DMS53 treated with DMSO at 0.1 percent for 48 hours (cell line): ENCODE measurements at regions not wholly inside any gene's neighbourhood (a gene's known extent, or its start where the extent isn't known, plus 50 kb on each side); places are given as distances from the start of the nearest gene placed in this dataset.
A peak's percentile ranks its signal among the peaks of the same experiment; 100 is the strongest.

Experiments
- DNase-seq: peaks from one replicate; lab custom pipeline; 2025; ENCODE audit not compliant: unreplicated experiment; lab: John Stamatoyannopoulos, UW

GRCh38 chr20:8935878-8936277 is 133.0 kb upstream of the PLCB4 start:
- no peak for DNase-seq

- no peak for DNase-seq
Observed at GRCh38 chr20:8938532-8938931, 130.4 kb upstream of the PLCB4 start.

DNA sequence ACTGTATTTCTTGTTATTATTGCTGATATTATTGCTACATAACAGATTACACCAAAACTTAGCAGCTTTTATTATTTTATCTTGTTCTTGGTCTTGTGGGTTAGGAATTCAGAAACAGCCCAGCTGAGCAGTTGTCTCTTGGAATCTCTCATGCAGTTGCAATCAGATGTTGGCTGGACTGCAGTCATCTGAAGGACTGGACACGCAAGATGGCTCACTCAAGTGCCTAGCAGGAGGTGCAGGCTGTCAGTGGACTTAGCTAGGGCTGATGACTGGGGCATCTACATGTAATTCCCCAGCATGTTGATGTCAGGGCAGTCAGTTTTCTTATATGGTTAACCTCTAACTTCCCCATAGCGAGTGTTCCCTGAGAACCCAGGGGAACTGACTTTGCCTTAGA is 128.6 kb upstream of the PLCB4 start:
- DNase-seq = peak; percentile 33

DNA sequence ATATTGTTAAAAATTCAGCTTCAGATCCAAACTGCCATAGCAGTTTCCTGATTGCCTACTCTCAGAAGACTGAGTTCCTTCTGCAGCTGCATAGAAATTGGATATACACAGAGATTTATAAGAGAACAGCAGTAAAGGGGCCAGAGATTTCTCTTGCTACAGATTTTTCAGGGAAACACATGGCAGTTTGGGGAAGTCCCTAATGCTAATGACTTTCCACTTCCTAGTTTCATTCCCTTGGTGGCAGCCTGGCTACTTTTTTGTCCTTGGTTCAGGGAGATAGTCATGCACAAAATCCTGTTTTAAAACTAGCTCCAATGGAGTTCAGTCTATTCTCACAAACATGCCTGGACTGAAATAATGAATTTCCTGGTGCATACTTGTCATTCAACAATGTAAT is 125.3 kb upstream of the PLCB4 start:
- no peak for DNase-seq

DNA sequence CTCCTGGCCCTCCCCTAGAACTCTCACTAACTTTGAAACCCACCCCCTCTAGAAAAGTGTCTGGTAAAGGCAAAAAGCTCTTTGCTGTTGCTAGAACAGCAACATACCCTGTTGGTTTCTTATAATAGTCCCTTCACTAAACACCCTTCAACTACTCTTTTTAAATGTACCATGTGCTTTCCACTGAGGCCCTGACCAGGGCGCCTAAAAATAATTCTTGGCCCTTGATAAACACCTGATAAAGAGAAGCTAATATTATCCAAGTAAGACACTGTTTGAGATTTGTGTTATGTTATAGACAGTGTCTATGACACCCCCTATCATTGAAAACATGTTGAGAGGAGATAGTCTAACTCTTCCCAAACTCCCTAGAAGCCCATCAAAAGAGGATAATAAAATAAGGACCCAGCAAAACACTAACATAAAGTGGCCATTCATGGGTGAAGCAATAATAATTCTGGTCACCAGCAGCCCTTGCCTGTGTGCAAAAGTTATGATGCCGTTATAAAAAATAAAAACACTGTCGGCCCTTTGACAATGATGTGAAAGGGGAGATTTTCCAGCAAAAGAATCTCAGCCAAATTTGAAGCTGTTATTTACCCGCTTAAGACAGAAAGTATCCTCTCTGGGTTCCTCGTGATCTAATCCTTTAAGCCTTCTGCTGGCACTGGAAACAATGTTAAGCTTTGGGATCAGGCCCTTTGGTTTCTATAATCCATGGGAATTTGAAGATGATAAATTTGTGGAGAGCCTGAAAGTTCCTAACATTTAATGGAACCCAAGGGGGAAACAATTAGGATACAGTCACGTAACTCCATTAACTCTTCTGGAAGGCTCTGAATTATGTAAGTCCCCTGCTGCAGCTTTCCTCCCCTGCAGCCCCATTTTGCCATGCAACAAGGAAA is 122.6 kb upstream of the PLCB4 start:
- DNase-seq = no peak

DNA sequence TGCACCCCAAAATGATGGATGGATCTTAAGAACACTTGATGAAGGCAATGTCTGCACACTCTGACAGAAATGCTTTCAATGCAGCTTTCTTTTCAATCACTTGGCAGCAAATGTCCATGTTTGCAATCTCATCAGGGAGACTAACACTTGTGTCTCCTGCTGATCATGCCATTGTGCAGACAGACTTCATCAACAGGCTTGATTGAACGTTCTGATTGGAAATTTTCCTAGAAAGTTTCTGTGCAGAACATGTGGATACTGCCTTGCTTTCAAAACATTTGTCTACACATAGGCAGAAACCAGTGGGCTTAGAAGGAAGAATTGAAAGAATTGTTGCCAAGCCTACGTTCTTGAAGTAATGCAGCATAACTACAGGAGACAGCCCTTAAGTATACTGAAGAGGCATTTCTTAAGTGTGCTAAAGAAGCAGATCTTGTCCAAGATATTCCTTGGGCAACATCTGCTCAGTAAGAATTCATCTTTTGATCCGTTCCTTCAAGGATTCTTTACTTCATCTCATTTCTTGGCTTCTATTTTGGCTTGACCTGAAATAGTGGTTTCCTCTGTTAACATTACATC is 120.4 kb upstream of the PLCB4 start:
- no peak for DNase-seq

DNA sequence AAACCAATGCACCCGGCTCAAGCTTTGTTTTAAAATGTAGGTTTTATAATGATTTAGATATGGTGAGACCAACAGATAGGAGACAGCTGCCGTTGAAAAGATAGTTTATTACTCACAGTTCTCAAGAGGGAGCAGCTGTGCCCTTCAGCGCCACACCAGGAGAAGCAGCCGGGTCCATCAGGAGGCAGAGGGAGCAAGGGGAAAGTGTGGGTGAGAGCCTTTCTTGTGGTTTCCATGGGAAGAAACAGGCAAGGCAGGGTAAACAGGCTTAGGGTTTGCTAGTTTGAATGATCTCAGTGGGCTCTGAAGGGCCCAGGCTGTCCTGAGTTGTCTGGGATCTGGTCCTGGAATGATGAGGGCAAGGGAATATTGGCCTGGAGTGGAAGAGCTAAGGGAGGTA is 117.7 kb upstream of the PLCB4 start:
- DNase-seq = no peak

DNA sequence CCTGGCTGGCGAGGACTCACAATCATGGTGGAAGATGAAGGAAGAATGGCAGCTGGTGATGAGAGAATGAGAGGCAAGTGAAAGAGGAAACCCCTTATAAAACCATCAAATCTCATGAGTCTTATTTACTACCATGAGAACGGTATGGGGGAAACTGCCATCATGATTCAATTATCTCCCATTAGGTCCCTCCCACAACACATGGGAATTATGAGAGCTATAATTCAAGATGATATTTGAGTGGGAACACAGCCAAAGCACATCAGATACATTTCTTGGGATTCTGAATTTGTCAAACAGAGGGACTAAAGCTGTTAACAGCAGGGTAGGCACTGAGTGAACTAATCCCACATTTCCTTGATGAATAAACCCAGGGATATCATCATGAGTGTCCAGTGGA is 116.2 kb upstream of the PLCB4 start:
- DNase-seq = no peak

GRCh38 chr20:8953300-8953699 is 115.6 kb upstream of the PLCB4 start:
- no peak for DNase-seq

- DNase-seq = no peak
Observed at GRCh38 chr20:8960241-8960640, 108.6 kb upstream of the PLCB4 start.

- DNase-seq = no peak
Observed at GRCh38 chr20:8963330-8963729, 105.6 kb upstream of the PLCB4 start.

GRCh38 chr20:8964959-8965562 is 103.8 kb upstream of the PLCB4 start:
- DNase-seq = no peak

DNA sequence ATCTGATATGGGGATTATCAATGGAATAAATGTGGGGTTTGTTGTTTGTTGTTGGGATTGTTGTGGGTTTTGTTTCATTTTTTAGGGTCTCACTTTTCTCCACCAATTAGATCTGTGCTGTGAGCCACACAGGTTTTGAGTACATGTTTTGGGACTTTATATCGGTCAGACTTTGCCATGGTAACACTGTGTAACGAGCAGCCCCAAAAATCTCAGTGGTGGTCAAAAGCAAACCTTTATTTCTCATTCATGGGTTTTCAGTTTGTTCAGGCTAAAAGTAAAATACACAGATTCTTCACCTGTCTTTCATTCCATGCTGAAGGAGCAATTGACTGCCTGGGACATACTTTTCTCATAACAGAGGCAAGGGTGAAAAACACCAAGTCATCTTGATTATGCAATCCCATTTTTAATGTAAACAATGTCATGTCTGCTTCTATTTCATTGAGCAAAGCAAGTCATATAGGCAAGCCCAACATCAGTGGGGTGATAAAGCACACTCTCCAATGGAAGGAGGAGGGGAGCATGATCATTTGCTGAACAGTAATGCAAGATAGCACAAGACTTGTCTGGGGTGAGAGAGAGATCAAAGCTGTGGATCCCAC is 101.1 kb upstream of the PLCB4 start:
- no peak for DNase-seq

GRCh38 chr20:8969146-8969583 is 99.7 kb upstream of the PLCB4 start:
- DNase-seq = no peak

GRCh38 chr20:8971669-8972316 is 97.1 kb upstream of the PLCB4 start:
- DNase-seq = no peak

GRCh38 chr20:8972963-8973705 is 95.8 kb upstream of the PLCB4 start:
- no peak for DNase-seq

- DNase-seq = no peak
Observed at GRCh38 chr20:8974009-8974708, 94.7 kb upstream of the PLCB4 start.

- no peak for DNase-seq
Observed at GRCh38 chr20:8981482-8981881, 87.4 kb upstream of the PLCB4 start.

DNA sequence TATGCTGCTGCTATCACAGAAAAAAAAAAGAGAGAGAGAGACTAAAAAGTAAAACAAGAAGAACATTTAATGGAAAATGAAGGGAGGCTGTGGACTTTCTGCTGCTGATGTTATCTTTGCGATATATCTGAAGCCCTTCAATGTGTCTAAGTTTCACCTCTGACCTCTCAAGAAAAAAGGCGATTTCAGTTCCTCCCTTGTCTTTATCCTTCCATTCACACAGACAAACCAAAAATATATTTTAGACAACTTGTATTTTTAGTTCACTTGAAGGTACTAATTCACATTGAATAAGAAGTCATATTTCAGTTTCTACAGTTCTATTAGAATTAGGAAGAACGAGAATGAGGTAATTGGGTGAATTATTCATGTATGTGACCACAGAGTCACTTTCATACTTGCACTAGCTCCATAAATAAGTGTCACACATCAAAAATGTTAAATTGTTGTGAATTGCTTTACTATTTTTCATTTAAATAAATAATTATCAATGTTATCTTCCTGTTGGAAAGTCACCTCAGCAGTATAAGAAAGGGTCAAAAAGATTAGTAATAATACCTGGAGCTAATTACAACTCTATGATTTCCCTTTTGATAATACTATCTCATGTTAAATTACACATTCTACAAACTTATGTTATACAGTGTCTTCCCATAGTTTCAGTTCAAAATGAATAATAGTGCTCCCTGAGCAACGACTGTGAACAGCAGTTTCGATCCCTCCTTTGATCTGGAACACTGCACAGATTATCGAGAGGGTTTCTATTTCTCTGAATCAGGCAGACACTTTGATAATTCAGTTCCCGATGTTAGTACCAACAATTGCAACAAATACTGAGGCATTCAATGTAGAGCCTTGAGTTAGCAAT is 85.2 kb upstream of the PLCB4 start:
- DNase-seq = no peak
